Putamen (tissue), 1 donor: ENCODE measurements at regions not wholly inside any gene's neighbourhood (a gene's known extent, or its start where the extent isn't known, plus 50 kb on each side); places are given as distances from the start of the nearest gene placed in this dataset.

Source experiments
- DNase-seq: peaks from one replicate; pipeline ENCODE4 v3.0.0-alpha.2; 2016; ENCODE audit warnings: low spot score

DNA sequence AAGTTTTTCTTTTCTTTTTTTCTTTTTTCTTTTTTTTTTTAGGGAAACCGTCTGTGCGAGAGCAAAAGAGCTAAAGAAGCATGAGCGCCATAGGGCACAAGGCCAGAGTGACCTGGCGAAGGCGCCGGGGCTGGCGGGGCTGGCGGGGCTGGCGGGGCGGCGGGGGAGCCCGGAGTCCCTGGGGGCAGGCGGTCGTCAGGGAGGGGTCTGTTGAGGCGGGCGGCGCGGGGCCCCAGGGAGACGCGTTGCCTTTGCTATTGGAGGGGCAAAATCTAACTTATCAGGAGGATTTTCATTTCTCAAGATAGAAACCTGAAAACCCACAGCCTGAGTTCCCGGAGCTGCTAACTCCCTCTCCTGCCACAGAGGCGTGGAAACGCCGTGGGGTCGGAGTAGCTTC, 135.6 kb upstream of the SMAD1 start:
- DNase-seq = no peak

GRCh38 chr4:145345401-145345800, 136.3 kb upstream of the SMAD1 start:
- no peak for DNase-seq

GRCh38 chr4:145341381-145341780, 140.3 kb upstream of the SMAD1 start:
- no peak for DNase-seq

- DNase-seq = no peak
These were observed 141.5 kb upstream of the SMAD1 start for GRCh38 chr4:145340071-145340675.

GRCh38 chr4:145339075-145339725, 142.5 kb upstream of the SMAD1 start:
- DNase-seq = no peak

DNA sequence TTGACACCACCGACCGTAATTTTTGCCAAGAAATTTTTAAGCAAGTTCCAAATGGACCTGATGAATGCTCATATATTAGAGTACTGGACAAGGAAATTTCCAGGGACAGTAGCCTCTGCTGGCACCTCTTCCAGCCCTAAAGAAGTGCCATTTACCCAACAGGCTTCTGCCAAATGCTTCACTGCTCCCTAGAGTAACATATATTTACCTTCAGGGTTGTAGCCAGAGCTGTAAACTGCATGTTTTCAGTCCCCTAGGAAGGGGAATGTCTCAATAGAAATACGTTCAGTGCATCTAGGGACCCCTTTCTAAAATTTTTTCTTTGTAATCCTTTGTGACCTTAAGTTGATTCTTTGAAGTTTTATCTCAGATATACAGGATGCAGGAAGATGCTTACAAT, 143.1 kb upstream of the SMAD1 start:
- DNase-seq = no peak

GRCh38 chr4:145337391-145337790, 144.3 kb upstream of the SMAD1 start:
- no peak for DNase-seq

DNA sequence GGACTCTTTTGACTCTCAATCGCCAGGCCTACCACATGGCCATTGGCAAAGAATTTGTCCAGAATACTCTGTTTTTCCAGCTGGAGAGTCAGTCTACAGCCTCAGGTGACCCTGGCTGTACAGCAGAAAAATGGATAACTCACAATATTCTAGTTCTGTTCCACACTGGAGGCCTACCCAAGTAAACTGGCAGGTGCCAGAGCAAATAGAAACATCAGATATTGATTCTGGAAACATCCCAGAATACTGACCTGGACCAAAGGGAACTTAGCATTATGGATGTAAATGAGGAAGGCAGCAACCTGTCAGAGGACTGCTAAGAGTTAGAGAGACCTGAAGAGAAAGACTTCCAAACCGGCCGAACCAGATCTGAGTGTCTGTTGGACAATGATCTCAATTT, 147.9 kb upstream of the SMAD1 start:
- no peak for DNase-seq

DNA sequence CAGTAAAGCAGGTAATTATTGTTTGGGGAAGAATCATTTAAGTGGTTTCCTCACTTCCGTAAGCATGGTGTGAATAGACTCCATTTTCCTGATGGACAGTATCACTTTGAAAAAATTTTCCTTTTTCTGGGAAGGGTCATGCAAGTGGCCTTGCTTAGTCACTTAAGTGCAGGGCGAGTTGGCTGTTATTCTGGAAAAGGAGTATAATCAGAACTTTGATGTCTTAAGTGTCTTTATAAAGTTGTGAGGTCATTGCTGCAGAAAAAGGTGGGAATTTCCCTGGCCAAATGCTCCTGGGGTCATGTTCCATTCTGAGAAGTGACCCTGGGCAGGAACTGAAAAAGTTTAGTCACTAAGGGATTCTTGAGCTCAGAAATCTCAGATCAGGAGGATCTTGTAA, 146.1 kb upstream of the OTUD4 start:
- DNase-seq = no peak

DNA sequence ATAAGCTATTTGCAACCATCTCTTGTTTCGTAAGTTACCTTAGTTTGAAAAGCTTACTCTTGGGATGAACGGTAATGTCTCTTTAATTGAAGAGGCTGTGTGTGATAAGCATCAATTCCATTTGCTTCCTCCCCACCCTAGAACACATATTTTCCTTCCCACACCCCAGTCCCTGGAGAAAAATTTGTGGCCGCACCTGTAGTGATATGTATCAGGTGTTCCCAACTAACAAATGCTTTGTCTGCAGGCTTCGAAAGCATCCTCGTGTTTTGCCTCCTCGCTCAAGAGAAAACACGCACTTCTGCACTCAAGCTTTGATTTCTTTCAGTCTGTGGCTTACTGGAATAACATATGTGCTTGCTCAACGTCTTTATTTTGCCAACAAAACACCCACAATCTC, 143.8 kb upstream of the OTUD4 start:
- no peak for DNase-seq

DNA sequence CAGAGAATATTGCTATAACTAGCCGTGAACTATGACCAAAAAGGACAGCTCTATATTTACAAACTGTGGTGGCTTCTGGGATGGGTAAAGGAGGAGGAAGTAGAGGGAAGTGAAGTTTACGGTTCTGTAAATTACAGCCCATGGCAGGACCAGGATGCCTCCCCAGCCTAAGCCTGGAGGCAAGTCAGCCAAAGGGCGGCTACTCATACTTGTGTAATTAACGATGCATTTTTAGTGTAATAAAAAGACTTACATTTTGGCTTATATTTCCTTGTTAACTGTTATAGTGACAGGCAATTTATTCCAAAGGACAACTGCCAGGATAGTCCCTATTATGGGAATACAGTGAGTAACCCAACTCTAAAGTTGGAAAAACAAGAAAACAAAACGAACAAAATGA, 139.9 kb upstream of the OTUD4 start:
- no peak for DNase-seq

DNA sequence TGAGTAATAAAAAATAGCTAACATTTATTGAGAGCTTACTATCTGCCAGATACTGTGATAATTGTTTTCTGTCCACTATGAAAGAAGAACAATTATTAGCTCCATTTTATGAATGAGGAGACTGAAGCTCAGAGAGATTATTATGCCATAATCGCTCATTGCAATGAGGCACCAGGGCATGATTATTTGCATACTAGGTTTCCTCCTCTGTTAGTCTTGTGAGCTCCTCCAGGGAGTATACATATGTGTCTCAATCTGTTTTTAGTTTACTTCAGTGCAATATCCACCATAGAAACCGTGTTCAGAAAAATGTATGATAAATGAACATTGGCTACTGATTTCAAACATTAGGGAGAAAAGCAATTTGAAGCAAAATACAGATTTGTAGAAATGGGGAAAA, 139.4 kb upstream of the OTUD4 start:
- DNase-seq = no peak

DNA sequence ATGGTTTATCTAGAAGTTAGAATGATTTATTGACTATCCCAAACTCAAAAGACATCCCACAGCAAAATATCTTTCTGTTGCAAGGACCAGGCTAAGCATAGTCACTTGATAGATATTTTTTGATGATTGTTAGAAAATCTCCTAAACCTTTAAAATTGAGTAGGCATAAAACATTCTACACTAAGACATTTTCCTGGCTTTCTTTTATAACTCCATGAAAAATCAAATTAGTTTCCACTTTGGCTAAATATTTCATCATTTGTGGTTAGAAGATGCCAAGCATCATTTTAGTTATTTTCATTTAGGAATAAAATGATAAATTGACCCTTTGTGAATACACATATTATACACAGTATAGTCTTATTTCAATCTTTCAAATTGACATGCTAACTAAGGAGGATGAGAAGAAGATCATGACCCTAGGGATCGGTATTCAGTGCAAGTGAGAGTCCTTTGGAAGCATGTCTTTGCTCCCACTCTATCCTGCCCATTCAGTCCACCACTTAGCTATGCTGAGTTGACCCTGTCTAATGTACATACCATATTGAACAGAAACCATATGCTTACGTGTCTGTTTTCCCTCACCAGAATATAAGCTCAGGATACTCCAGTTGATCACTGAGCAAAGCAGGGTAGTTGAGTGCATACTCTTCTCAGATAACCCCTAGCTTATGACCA, 136.6 kb upstream of the OTUD4 start:
- no peak for DNase-seq

DNA sequence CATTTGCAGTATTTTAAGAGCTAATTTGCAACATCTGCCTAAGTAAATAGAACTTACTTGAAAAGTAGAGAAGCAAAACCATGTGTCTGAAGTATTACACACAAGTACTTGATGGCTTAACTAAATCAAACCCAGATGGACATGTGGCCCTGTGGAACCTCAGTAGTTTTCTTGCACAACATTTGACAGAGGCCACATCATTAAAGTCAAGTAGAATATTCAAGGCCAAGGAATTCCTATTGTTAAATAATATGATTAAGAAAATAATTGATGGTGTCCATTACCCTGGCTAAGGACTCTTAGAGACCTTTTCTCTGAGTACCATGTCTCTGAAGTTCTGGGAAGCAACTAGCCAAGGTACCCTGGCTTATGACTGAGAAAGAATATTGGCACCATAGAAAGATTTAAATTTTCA, 135.4 kb upstream of the OTUD4 start:
- DNase-seq = no peak

DNA sequence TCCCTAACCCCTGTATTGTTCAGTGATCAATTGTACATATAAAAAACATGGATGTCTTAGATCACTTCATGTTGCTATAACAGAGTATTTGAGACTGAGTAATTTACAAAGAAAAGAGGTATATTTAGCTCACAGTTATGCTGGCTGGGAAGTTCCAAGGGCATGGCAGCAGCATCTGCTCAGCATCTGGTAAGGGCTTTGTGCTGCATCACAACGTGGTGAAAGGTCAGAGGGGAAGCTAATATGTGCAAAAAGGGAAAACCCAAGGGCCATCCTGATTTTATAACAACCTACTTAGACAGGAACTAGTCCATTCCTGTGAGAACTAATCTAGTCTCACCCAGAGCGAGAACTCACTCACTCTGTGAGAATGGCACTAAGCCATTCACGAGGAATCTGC, 128.2 kb upstream of the OTUD4 start:
- DNase-seq = no peak

DNA sequence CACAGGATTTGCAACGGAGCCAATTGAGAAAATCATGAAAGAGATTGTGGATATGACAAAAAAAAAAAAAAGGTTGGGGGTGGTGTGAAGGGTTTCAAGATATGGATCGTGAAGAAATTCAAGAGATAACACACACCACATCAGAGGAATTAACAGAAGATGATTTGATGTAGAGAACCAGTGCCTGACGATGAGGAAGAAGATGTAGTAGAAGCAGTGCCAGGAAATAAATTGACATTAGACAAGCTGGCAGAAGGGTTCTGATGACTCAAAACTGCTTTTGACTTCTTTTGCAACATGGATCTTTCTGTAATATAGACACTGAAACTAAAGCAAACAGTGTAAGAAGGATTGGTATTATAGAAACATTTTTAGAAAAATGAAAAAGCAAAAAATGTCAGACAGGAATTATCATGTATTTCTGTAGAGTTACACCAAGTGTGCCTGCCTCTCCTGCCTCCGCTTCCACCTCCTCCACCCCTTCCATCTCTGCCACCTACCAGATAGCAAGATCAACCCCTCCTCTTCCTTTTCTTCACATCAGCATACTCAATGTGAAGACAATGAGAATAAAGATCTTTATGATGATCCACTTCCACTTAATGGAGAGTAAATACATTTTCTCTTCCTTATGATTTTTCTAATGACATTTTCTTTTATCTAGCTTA, 127.5 kb upstream of the OTUD4 start:
- peak; percentile 19 for DNase-seq

DNA sequence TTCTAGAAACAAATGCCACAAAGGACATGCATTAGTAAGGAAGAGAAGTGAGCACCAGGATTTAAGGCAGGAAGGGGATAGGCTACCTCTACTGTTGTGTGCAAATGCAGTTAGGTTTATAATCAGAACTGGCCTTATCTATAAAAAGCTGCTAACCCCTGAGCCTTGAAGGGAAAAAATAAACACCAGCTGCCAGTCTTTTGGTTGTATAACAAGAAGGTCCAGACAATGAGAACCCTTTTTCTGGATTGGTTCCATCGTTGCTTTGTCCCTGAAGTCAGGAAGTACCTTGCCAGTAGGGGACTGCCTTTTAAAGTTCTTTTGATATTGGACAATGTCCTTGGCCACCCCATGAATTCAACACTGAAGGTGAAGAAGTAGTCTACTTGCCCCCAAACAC, 126.7 kb upstream of the OTUD4 start:
- DNase-seq = no peak

GRCh38 chr4:145302725-145303124, 122.3 kb upstream of the OTUD4 start:
- DNase-seq = no peak

- DNase-seq = no peak
These were observed 121.1 kb upstream of the OTUD4 start for GRCh38 chr4:145301386-145302080.

DNA sequence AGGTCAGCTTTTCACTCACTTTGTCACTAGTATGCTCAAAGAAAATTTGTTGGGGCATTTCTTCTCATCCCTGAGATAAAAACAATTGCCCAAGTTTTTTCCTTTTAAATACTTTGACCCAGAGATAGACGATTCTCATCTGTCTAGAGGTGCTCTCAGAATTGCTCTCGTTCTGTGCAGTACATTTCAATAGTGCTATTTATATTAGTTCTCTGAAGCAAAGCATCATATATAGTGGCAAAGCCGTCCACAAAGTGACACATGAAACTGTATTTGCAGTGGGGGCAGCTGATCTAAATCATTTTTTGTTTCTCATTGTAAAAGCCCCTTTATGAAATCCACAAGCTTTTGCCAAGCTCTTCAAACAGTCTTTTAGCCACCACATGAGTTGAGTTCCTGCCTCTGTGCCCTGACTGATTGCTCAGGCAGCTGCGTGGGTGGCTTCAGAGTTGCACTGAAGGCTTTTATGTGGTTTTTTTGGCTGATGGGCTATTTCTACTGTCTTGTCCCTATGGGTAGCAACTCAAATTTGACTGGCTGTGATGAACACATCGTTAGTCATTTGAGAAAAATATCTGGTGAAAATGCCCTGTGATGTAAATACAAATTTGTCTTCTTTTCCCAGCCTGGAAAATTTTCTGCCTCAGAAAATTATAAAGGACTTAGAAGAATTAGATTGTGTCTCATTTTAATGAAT, 119.1 kb upstream of the OTUD4 start:
- DNase-seq = no peak

DNA sequence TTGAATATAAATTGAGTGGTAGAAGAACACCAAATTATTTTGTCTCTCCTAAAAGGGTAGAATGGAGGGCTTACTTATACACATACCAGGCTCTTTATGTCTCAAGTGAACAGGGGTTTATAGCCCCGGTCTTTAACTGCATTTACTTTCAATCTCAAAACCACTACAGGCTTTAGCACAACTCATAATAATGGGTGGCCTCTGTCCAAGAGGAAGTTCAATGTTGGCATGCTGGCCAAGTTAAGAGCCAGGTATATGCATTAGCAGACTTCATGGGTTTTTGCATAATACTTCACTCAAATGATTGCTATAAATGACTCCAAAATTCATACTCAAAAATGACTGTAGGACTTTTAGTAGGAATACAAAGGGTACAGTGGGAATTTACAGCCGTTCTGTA, 118.5 kb upstream of the OTUD4 start:
- DNase-seq = no peak

DNA sequence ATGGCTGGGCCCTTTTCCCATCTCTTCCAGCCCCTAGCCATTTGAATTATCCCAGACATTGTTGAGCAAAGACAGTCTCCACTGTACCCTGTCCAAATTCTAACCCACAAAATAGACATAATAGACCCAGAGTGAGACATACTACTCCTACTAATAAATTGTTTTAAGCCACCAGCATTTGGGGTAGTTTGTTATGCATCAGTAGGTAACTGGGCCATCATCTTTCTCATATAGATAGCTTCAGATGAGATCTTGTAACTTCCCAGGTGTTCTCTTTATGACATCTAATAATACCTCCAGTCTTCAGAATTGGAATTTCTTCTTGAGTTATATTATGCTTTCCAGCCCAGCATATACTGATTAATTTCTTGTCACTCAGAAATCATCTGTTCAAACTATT, 117.2 kb upstream of the OTUD4 start:
- DNase-seq = no peak
